Activated T-cell treated with anti-CD3 and anti-CD28 coated beads for 24 hours (primary cell): ENCODE measurements at regions not wholly inside any gene's neighbourhood (a gene's known extent, or its start where the extent isn't known, plus 50 kb on each side); places are given as distances from the start of the nearest gene placed in this dataset.

ENCODE experiments used
- DNase-seq: peaks from one replicate; pipeline ENCODE4 v3.0.0-alpha.2; 2020; ENCODE audit warnings: low read depth

DNA sequence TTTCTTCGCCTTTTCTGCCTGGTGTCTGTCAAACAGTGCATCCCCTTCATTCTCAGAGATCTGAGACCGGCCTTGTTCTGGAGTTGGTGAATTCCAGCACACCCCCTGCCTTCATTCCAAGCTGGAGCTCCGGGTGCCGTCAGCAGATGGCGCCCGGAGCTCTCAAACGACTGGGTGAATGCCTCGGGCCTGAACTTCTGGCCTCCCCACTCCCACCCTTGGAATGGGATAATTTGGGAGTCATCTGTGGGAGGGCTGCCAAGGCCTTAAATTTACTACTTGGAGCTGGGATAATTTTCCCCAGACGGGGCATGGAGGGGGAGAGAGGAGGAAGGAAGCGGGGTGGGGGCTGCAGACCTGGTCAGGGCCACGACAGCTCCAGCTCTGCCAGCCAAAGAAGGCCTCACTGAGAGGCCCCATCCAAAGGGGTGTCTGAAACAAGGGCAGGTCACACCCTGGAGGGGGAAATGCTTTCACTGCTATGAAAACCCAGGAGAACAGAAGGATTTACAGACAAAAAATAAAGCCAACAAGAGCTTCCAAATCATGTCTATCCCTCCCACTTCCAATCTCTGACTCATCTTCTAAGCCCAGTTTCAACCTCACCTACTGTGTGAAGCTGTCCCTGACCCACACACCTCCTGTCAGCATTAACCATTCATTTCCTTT, 187.9 kb downstream of the OPA1 start:
- no peak for DNase-seq

GRCh38 chr3:193782276-193782647, 189.3 kb downstream of the OPA1 start:
- DNase-seq = no peak

DNA sequence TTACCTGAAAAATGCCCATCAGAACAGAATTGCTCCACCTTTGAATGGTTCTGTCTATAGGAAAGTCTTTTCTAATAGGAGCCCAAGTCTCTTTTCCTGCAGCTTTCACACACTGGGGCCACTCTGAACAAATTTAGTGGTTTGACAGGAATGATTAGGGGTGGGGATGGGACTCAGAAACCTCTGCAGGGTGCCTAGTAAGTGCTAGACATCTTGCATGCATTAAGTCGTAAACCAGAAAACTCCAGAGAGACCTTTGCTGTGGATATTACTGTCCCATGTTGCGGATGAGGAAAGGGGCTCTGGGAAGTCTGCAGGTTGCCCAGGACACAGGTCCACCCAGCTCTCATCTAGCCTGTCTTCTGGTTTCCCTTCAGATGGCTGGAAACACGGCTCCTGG, 189.7 kb downstream of the OPA1 start:
- no peak for DNase-seq

DNA sequence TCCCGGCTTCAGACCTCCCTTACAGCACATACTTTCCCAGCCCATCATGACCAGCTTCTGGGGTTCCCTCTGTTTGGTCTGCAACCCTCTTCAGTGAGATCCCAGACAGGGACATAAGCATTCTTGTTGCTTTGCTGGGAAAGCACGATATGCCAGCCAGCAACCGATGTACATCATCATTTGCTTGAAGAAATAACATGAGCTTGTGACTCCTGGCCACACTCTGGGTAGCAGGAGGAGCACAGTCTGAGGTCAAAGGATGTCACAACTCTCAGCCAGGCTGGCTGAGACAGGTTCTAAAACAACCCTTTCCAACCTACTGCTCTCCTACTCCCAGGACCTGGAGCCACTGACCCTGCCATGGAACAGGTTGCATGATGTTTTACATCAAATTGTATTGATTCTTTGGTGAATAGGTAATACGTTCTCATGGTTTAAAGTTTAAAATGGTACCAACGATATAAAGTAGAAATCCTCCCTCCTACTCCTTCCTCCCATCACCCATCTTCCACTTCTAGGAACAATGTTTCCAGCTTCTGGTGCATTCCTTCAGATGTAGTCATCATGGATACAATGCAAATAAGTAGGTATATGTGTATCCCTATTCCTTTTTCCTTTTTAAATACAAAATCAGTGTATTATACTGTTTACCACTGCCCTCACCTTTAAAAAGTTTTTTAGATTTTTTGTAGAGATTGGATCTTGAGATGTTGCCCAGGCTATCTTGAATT, 190.3 kb downstream of the OPA1 start:
- DNase-seq = no peak

GRCh38 chr3:193784822-193785221, 191.8 kb downstream of the OPA1 start:
- DNase-seq = no peak

GRCh38 chr3:193787496-193787870, 194.5 kb downstream of the OPA1 start:
- no peak for DNase-seq

DNA sequence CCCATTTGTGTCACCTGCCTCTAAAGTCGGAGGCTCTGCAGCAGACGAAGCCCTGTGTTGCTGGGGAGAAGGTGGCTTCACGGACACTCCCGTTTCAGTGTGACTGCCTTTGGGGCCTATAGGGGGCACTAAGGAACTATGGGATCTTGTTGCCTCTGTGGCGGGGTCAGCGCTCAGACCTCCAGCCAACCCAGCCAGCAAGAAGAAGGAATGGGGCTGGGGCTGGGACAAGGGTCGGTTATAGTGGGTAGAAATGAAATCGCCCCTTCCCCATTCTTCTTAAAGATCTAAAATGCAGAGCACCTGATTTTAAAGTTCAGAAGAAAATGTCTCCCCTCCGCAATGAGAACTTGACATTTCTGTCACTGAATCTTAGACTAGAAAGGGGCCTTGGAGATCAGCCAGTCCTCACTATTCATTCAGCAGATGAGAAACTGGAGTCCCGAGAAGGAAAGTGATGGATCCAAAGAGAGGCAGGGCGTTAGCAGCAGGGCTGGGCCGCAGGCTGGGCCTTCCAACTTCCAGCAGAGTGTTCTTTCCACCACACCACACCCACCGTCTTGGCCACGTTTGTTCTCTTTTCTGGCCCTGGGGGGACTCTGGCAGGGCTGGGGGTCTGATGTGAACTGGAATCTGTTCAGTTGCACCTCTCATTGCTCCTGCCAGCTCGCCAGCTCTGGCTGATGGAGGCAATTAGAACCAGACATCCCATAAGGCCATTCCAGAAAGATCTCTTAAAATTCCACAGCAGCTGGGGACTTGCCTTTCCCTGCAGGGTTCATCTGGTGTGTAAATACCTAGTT, 195.4 kb downstream of the OPA1 start:
- no peak for DNase-seq

DNA sequence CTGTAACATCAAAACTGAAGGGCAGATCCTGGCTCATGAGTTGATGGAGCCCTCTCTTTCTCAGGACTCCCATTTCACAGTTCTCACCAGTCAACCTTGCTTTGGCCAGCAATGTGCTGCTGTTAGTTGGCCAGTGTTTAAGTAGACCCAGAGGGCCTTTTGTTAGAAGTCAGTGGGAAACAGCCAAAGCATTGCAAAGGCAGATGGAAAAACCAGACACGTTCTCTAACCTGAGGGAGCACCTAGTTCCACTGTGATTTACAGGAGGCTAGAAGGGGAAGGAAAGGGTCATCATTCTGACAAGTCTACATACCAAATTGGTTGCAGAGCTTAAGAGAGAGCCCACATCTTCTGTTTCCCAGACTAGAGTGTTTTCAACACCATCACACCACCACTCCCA, 196.4 kb downstream of the OPA1 start:
- no peak for DNase-seq

GRCh38 chr3:193790086-193790990, 197.3 kb downstream of the OPA1 start:
- DNase-seq = no peak

DNA sequence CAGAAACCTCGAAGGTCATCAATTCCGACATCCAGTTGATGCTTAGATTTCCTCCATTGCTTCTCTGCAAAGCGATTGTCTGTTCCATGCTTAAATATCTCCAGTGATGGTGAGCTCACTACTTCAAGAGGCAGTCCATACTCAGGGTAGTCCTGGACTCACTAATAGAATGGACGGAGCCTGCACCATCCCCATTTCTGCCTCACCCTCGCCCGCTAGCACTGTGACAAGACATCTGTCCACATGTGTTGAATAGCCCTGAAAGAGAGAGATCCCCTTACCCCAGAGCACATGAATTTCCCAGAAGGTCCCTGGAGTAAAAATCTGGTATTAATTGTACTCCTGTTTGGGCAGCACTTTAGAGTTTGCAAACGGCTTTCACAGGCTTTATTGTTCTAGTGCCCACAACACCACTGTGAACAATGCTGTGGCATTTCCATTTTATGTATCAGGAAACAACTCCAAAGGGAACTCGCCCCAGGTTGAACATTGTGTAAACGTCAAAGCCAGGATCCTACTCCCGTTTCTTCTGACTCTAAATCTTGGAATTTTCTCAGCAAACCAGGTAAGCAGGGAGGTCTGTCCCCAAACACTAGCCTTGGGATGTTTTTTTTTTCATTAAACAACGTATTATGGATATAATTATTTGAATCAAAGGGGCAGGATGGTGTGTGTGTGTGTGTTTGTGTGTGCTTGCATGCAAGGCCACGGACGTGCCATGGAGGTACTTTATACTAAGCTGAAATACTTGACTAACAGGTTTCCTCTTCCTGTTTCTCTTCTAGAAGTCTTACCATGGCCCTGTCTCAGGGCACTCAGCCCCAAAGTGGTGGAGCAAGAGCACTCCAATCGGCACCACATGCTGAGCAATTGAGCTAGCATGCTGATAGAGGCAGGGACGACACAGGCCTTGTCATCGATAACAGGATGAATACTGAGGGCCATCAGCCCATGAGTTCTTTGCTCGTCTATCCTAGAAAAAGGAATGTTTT, 198.3 kb downstream of the OPA1 start:
- DNase-seq = no peak

GRCh38 chr3:193793123-193793522, 200.1 kb downstream of the OPA1 start:
- no peak for DNase-seq

DNA sequence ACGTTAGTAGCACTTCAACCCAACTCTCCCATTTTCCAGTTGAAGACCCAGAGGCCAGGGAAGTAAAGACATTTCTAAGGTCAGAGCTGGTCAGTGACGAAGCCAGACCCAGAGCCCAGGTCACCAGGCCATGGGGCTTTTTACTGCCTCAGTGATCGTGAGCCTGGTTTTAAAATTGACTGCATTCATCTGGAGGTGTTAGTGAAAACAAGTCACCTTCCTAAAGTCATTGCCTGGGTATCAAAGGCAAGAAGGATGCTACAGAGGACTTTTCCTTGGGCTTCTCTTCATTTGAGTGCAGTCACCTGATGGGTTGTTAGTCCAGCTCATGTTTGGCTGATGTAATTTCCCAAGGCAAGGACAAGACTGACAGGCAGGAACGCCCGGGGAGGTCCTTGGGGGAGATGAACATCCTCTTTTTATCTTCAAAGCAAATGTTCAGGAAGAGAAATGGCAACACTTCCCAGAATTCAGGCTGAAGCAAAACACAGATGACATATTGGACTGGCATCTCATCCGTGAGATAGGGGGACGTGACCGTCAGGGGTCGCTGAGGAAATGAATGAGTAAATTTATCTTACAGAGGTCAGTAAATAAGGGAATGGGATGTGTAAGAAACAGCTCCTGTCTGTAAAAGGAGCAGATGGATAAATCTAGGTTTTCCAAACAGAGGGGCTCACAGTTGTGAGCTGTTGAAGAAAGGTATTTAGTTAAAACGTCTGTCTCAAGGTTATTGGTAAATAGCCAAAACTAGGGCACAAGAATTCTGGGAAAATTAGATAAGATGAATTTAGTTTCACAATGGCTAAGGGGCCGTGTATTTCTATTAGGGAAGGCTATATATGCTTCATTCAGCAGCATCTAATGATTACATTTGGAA, 201.2 kb downstream of the OPA1 start:
- DNase-seq = no peak

DNA sequence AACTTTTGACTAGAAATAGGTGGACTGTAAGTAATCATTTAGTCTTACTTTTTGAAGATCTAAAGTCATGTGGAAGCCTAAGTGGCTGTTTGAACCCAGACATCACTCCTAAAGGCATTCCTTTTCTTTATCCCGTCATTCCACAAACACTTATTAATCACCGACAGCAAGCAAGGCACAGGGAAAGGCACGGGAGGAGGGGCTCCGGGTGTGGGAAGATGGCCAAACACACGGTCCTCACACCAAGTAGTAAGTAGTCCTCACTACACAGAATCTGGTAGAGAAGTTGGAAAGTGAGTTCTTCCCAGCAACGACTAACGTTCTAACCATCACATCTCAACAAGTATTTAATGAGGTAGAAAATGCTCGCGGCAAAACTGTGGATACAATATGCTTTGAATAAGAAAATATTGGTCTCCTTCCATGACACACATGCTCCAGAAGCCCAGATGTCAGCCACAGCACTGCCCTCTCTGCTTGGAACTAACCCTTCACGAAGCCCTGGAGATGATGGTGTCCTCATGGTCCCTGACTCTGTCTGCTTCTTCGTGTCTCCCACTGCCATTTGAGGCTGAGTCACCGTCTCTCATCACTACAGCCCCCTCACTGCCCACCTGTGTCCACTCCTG, 202.2 kb downstream of the OPA1 start:
- no peak for DNase-seq

DNA sequence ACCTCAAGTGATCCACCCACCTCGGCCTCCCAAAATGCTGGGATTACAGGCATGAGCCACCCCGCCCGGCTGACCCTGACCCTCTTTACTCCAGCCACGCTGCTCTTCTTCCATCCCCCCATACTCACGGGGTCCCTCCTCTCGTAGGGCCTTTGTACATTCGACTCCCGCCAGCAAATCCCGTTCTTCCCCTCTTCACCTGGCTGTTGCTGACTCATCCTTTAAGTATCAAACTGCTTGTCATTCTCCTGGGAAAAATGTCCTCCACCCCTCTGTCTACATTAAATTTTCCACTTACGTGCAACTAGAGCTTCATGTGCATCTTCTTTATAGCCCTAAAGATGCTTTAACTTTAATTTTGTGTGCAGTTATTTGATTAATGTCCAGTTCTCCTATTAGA, 203.1 kb downstream of the OPA1 start:
- no peak for DNase-seq

DNA sequence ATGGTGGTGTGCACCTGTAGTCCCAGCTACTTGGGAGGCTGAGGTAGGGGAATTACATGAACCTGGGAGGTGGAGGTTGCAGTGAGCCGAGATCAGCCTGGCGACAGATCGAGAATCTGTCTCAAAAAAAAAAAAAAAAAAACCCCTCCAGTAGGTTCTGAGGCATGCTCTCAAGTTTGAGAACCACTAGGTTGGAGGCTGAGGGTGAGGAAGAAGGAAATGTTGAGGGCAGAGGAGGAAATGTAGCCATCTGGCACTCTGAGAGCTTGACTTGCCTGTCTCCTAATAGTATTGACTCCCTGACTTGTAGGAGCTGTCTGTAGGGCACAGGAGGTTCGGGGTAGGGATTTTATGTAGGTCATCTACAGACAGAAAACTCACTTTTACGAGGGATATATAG, 204.6 kb downstream of the OPA1 start:
- no peak for DNase-seq

DNA sequence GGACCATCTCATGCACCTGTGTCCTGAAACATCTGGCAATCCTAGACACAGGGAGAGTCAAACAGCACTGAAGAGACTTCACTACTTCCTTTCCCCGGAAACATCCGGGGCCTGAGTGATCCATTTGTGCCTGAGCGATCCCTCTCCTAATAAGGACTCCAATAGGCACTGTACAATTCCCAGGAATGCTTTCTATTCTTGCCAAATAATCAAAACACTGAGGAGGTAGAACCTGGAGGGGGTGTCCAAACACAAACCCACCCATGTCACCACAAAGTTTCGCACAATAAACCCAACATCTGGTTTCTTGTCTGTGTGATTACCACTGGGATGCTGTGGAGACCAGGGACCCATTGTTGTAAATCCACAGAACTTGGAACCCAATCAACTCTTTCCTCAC, 205.0 kb downstream of the OPA1 start:
- DNase-seq = no peak

DNA sequence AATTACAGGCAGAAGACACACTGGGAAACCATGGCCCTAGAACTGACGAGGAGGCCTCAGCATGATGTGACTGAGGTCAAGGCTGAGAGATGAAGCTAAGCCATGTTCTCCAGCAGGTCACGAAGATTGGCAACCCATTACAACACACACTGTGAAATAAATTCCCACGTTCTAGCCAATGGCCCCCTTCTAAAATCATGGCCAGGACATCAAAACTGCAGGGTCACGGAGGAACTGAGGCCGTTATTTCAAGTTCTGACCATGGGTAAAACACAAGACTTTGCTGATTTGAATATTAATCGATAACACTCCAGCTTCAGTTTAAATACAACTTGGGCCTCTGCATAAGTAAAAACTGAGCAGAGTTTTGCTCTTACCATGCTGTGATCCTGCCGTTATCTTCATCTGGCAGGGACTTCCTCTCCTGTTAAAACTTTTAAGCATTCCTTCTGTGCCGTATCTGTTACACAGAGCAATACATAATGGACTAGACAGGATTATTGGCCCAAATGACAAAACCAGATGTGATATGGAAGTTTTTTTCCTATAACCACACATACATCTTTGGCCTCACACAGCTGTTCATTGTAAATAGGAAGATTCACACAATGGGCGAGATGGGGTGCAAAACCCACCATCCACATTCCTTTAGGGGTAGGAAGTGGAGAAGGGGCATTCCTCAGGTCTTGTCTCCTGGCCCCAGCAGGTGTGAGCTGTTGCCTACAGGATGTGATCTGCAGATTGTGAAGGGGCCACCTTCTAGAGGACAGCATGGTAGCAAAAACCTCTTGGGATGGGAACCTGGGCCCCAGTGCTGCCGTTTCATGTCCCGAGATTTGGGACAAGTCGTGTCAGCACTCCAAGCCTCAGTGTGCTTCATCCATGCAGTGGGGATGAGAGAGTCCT, 207.4 kb downstream of the OPA1 start:
- DNase-seq = no peak

DNA sequence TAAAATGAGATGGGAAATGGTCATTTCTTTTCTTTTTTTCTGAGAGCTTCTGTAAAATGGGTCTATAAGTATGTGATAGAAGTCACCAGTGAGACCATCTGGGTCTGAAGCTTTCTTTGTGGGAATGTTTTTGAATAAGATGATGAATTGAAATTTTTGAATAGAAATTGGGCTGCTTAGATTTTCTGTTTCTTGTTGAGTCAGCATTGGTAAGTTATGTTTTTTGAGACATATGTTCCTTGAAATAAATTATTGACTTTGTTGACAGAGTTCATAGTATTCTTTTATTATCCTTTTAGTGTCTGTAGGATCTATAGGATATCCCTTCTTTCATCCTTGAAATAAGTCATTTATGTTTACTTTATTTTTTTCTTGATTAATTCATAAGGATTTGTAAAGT, 208.1 kb downstream of the OPA1 start:
- DNase-seq = no peak
